HCT116 (cell line): ENCODE measurements at regions not wholly inside any gene's neighbourhood (a gene's known extent, or its start where the extent isn't known, plus 50 kb on each side); places are given as distances from the start of the nearest gene placed in this dataset.

Source experiments
- ATAC-seq: fragments of 200-7000 bp; cut with Tn5 transposase; 2 replicates; pipeline ENCODE4 v1.9.1; 2020; ENCODE audit warnings: mild to moderate bottlenecking, moderate library complexity
- BruUV-seq: library from RNA; stranded (reverse); fragments of 400-500 nt; replicated peaks from 2 replicates; lab custom pipeline; 2021; lab: Mats Ljungman, UMichigan
- CTCF ChIA-PET: fragments of 300-600 bp; sonication (Branson Sonifier 250); formaldehyde crosslinking; loops from one replicate; lab custom pipeline; 2021; ENCODE audit warnings: antibody characterized with exemption; lab: Charles Lee
- POLR2A ChIA-PET: fragments of 300-600, 350-600 bp; sonication (Branson Sonifier 250); formaldehyde crosslinking; loops from one replicate; lab custom pipeline; 2021; ENCODE audit warnings: antibody characterized with exemption; lab: Charles Lee
- RAD21 ChIA-PET, 2 experiments: fragments of 300-600 bp; sonication (Branson Sonifier 250); formaldehyde crosslinking; loops; one replicate each; lab custom pipeline; 2023; ENCODE audit warnings: low total read pairs in 2 of 2; ENCODE audit not compliant: uncharacterized antibody in 2 of 2, unreplicated experiment in 2 of 2, low non-redundant PET in 1 of 2; lab: Charles Lee
- DNase-seq: peaks from one replicate; pipeline ENCODE4 v3.0.0-alpha.2; 2010; ENCODE audit warnings: low read depth, low spot score
- H2AFZ ChIP-seq: fragments of 200-600 bp; shearing (Covaris generic), sonication (generic); 2 replicates; pipeline ENCODE4 v1.6.1; 2017; ENCODE audit warnings: low read depth, mixed run types, mixed read lengths, antibody characterized with exemption, low read length; ENCODE audit not compliant: poor library complexity, severe bottlenecking
- H3K27ac ChIP-seq: 2 replicates; pipeline ENCODE4 v1.5.1; 2012; ENCODE audit warnings: low read depth, low read length
- H3K27me3 ChIP-seq: fragments of 200-600 bp; sonication (generic); 2 replicates; pipeline ENCODE4 v1.6.1; 2016; ENCODE audit warnings: mixed run types, low read length, mixed read lengths; ENCODE audit not compliant: insufficient read depth
- H3K36me3 ChIP-seq, 2 experiments: fragments of 200-500 bp in 1 of 2; fragments of 200-600 bp in 1 of 2; sonication (Bioruptor generic) in 1 of 2; sonication (generic) in 1 of 2; 2 replicates each; pipeline versions ENCODE4 v1.5.1 to v1.6.1; 2014 to 2016; ENCODE audit warnings: low read length in 2 of 2, inconsistent platforms in 1 of 2, mixed read lengths in 1 of 2, mixed run types in 1 of 2; ENCODE audit not compliant: insufficient read depth in 2 of 2, control insufficient read depth in 1 of 2
- H3K4me1 ChIP-seq, 2 experiments: fragments of 200-600 bp in 1 of 2; sonication (generic) in 1 of 2; 2 replicates each; pipeline versions ENCODE4 v1.5.1 to v1.6.1; 2012 to 2017; ENCODE audit warnings: low read length in 2 of 2, inconsistent platforms in 1 of 2, mild to moderate bottlenecking in 1 of 2, mixed read lengths in 1 of 2, mixed run types in 1 of 2, moderate library complexity in 1 of 2; ENCODE audit not compliant: insufficient read depth in 2 of 2, control insufficient read depth in 1 of 2
- H3K4me2 ChIP-seq: fragments of 200-600 bp; sonication (generic); 2 replicates; pipeline ENCODE4 v1.6.1; 2017; ENCODE audit warnings: mixed run types, low read length, mixed read lengths
- H3K4me3 ChIP-seq, 2 experiments: fragments of 200-600 bp in 1 of 2; sonication (generic) in 1 of 2; replicated peaks in 1 of 2; 2 replicates each; pipeline ENCODE4 v1.5.1; 2011 to 2016; ENCODE audit warnings: low read length in 2 of 2, control low read depth in 1 of 2, low read depth in 1 of 2, mild to moderate bottlenecking in 1 of 2, mixed read lengths in 1 of 2, mixed run types in 1 of 2
- H3K79me2 ChIP-seq: fragments of 200-600 bp; sonication (generic); 2 replicates; pipeline ENCODE4 v1.6.1; 2017; ENCODE audit warnings: mild to moderate bottlenecking, mixed run types, low read length, moderate library complexity, mixed read lengths; ENCODE audit not compliant: insufficient read depth
- H3K9ac ChIP-seq: fragments of 200-600 bp; sonication (generic); 2 replicates; pipeline ENCODE4 v1.6.1; 2016; ENCODE audit warnings: low read length, mixed read lengths
- H3K9me2 ChIP-seq: fragments of 200-600 bp; sonication (generic), shearing (Covaris generic); 2 replicates; pipeline ENCODE4 v1.6.1; 2017; ENCODE audit warnings: mixed run types, mild to moderate bottlenecking, moderate library complexity; ENCODE audit not compliant: insufficient read depth
- H3K9me3 ChIP-seq, 2 experiments: fragments of 200-500 bp in 1 of 2; fragments of 200-600 bp in 1 of 2; sonication (Bioruptor generic) in 1 of 2; sonication (generic) in 1 of 2; 2 replicates each; pipeline ENCODE4 v1.6.1; 2014 to 2017; ENCODE audit warnings: low read length in 2 of 2, mixed read lengths in 2 of 2, inconsistent platforms in 1 of 2, low read depth in 1 of 2, mild to moderate bottlenecking in 1 of 2, mixed run types in 1 of 2, moderate library complexity in 1 of 2; ENCODE audit not compliant: control insufficient read depth in 1 of 2, insufficient read depth in 1 of 2
- H4K20me1 ChIP-seq: fragments of 200-600 bp; sonication (generic), shearing (Covaris generic); 2 replicates; pipeline ENCODE4 v1.6.1; 2017; ENCODE audit warnings: mixed run types, mild to moderate bottlenecking, moderate library complexity; ENCODE audit not compliant: insufficient read depth
- CEBPB ChIP-seq: IDR thresholded peaks from 2 replicates; pipeline ENCODE4 v1.6.1; 2012; ENCODE audit warnings: low read depth
- ELF1 ChIP-seq: IDR thresholded peaks from 2 replicates; pipeline ENCODE4 v1.6.1; 2012; ENCODE audit warnings: low read depth, borderline replicate concordance
- EZH2 ChIP-seq: fragments of 200-600 bp; sonication (generic); IDR thresholded peaks from 2 replicates; pipeline ENCODE4 v1.6.1; 2017; ENCODE audit warnings: antibody characterized with exemption, mixed run types
- FOSL1 ChIP-seq: IDR thresholded peaks from 2 replicates; pipeline ENCODE4 v1.6.1; 2012; ENCODE audit warnings: low read depth
- POLR2A ChIP-seq: IDR thresholded peaks from 2 replicates; pipeline ENCODE4 v1.7.0; 2011; ENCODE audit warnings: borderline replicate concordance; ENCODE audit not compliant: insufficient read depth, insufficient read length; ENCODE audit errors: extremely low read depth
- RAD21 ChIP-seq: IDR thresholded peaks from 2 replicates; pipeline ENCODE4 v1.6.1; 2012; ENCODE audit warnings: low read depth, mild to moderate bottlenecking
- SIN3A ChIP-seq: IDR thresholded peaks from 2 replicates; pipeline ENCODE4 v1.6.1; 2012; ENCODE audit warnings: low read depth
- SP1 ChIP-seq: IDR thresholded peaks from 2 replicates; pipeline ENCODE4 v1.6.1; 2012; ENCODE audit warnings: low read depth
- ZFX ChIP-seq: fragments of 450-650 bp; IDR thresholded peaks from 2 replicates; pipeline ENCODE4 v1.6.1; 2017
- intact Hi-C: fragments of 100-400 bp; cut with micrococcal nuclease; formaldehyde crosslinking; loops from 2 replicates; pipeline ENCODE4 v1.10.0; 2022
- TF ChIP-seq, protein P1 (sequence below): IDR thresholded peaks from 2 replicates; pipeline ENCODE4 v1.6.1; 2012
- TF ChIP-seq, protein P2 (sequence below): IDR thresholded peaks from 2 replicates; pipeline ENCODE4 v1.6.1; 2012
- TF ChIP-seq, protein P3 (sequence below): IDR thresholded peaks from 2 replicates; pipeline ENCODE4 v1.6.1; 2011; ENCODE audit warnings: mild to moderate bottlenecking, low read length, moderate library complexity; ENCODE audit not compliant: insufficient replicate concordance; ENCODE audit errors: extremely low read depth

DNA sequence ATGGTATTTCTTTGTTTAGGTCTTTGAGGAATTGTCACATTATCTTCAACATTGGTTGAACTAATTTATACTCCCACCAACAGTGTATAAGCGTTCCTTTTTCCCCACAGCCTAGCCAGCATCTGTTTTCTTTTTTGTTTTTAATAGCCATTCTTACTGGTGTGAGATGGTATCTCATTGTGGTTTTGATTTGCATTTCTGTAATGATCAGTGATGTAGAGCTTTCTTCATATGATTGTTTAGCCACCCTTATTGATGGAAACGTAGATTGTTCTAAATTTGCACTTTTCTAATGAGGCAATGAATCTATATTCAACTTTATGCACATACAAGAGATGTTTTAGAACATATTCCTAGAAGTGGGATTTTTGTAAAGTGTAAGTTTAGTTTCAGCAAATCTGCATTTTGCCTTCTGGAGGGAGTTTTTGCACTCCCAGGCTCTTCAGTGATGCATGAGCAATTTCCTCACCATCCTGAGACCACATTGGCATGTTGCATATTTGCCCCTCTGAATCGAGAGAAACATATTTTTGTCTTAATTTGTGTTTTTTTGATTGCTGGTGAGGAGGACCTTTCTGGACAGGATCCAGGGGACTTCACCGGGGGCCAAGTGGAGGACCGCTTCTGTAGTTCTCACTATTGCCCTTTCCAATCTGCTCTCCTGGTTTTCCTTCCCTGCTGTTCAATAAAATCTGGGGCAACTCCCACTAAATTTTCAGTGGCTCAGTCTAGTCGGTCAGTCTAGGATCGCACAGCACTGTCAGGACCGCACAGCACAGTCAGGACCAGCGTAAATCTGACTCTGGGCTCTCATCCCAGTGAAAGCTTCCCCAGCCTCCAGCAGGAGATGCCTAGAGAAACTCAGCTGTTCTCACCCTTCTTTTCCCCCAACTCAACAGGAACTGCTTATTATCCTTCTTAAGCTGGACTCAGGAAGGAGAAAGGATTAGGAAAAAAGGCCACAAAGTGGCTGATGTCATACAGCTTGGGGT is 157.0 kb downstream of the PTPN20 start:
- Histone ChIP-seq H3K36me3 (no peaks in the 10 kb centered on the region), H3K27me3 (peaks cover 13% of the 10 kb centered on the region; the same call in 1 of the 2 replicates), H3K4me2 (no peak overlapping the region), H3K9me2 (no peaks in the 10 kb centered on the region), H3K4me1 (no peaks in the 10 kb centered on the region), H4K20me1 (no peaks in the 10 kb centered on the region), H3K9ac (no peak overlapping the region), H3K79me2 (no peaks in the 10 kb centered on the region)
- DNase-seq (no peak), ATAC-seq (no peak)
- ChIA-PET POLR2A (no interaction called here), CTCF (no interaction called here)
- BruUV-seq, result no TSS peak
- intact Hi-C loops, result no loop called here
- no peak for TF ChIP-seq SIN3A
- TF ChIP-seq, all 23 proteins: peak for 0
- Histone ChIP-seq H3K4me3 (no peak overlapping the region), H2AFZ (no peak overlapping the region), H3K9me3 (no peaks in the 10 kb centered on the region), H3K27ac (no peak overlapping the region)
- RAD21 ChIA-PET, result no interaction called here

DNA sequence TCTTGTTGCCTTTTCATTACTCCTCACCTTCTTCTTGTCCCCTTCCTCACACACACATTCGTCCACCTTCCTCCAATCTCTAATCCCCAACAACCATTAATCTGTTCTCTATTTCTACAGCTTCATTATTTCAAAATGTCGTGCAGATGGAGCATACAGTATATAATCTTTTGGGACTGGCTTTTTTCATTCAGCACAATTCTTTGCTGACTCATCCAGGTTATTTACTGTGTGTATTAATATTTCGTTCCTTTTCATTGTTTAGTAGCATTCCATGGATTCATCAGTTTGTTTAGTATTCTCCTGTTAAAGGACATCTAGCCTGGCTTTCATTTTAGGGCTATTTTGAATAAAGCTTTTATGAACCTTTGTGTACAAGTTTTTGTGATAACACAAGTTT is 159.3 kb downstream of the PTPN20 start:
- RAD21 ChIA-PET, result no interaction called here
- CTCF ChIA-PET, result interaction anchor here (1.7 kb wide), 1 partner anchor 23 kb away, joined by 5 read pairs; no protein-coding TSS in a partner anchor
- Histone ChIP-seq H3K36me3 (no peaks in the 10 kb centered on the region), H3K9ac (no peak overlapping the region), H3K9me3 (no peaks in the 10 kb centered on the region), H3K4me2 (no peak overlapping the region), H3K4me1 (no peaks in the 10 kb centered on the region), H3K79me2 (no peaks in the 10 kb centered on the region), H2AFZ (no peak overlapping the region), H4K20me1 (no peaks in the 10 kb centered on the region), H3K9me2 (no peaks in the 10 kb centered on the region), H3K27me3 (peaks cover 13% of the 10 kb centered on the region; the same call in 1 of the 2 replicates), H3K27ac (no peak overlapping the region), H3K4me3 (no peak overlapping the region)
- POLR2A ChIA-PET, result no interaction called here
- no peak for DNase-seq
- ATAC-seq, result no peak
- no TSS peak for BruUV-seq
- TF ChIP-seq CEBPB, result no peak
- TF ChIP-seq FOSL1, result no peak
- TF ChIP-seq, protein P1, sequence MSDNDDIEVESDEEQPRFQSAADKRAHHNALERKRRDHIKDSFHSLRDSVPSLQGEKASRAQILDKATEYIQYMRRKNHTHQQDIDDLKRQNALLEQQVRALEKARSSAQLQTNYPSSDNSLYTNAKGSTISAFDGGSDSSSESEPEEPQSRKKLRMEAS, result no peak
- no peak for TF ChIP-seq SP1
- no peak for TF ChIP-seq ELF1
- TF ChIP-seq, protein P2, sequence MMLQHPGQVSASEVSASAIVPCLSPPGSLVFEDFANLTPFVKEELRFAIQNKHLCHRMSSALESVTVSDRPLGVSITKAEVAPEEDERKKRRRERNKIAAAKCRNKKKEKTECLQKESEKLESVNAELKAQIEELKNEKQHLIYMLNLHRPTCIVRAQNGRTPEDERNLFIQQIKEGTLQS, result no peak
- no peak for TF ChIP-seq SIN3A
- no peak for TF ChIP-seq ZFX
- no peak for TF ChIP-seq EZH2
- TF ChIP-seq POLR2A, result no peak
- TF ChIP-seq RAD21, result no peak
- TF ChIP-seq, protein P3, sequence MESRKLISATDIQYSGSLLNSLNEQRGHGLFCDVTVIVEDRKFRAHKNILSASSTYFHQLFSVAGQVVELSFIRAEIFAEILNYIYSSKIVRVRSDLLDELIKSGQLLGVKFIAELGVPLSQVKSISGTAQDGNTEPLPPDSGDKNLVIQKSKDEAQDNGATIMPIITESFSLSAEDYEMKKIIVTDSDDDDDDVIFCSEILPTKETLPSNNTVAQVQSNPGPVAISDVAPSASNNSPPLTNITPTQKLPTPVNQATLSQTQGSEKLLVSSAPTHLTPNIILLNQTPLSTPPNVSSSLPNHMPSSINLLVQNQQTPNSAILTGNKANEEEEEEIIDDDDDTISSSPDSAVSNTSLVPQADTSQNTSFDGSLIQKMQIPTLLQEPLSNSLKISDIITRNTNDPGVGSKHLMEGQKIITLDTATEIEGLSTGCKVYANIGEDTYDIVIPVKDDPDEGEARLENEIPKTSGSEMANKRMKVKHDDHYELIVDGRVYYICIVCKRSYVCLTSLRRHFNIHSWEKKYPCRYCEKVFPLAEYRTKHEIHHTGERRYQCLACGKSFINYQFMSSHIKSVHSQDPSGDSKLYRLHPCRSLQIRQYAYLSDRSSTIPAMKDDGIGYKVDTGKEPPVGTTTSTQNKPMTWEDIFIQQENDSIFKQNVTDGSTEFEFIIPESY, result no peak
- intact Hi-C loops, result no loop called here
